Right atrium auricular region (tissue), 2 donors: ENCODE measurements at regions not wholly inside any gene's neighbourhood (a gene's known extent, or its start where the extent isn't known, plus 50 kb on each side); places are given as distances from the start of the nearest gene placed in this dataset.

Source experiments
- DNase-seq: peaks from one replicate; pipeline ENCODE4 v3.0.0-alpha.2; 2019; ENCODE audit warnings: low spot score
- H3K27ac ChIP-seq, 2 donors: fragments of 200-600 bp; sonication (generic); 1 replicate in 1 of 2; 2 replicates in 1 of 2; pipeline ENCODE4 v1.5.1; 2016 to 2019
- H3K27me3 ChIP-seq, 2 donors: fragments of 200-600 bp; sonication (generic); one replicate each; pipeline versions ENCODE4 v1.5.1 to v1.6.0; 2017 to 2019
- H3K36me3 ChIP-seq: fragments of 200-600 bp; sonication (generic); one replicate; pipeline ENCODE4 v1.5.1; 2016
- H3K4me1 ChIP-seq, 2 donors: fragments of 200-600 bp; sonication (generic); one replicate each; pipeline versions ENCODE4 v1.5.1 to v1.6.0; 2017 to 2019
- H3K4me3 ChIP-seq, 2 donors: fragments of 200-600 bp; sonication (generic); 1 replicate in 1 of 2; 2 replicates in 1 of 2; pipeline ENCODE4 v1.5.1; 2017 to 2019; ENCODE audit warnings: mild to moderate bottlenecking in 1 of 2, moderate library complexity in 1 of 2
- H3K9me3 ChIP-seq, 2 donors: fragments of 200-600 bp; sonication (generic); one replicate each; pipeline ENCODE4 v1.5.1; 2019
- TF ChIP-seq, protein P1 (sequence below), 2 donors: fragments of 200-600 bp; sonication (generic); IDR thresholded peaks; one replicate each; pipeline ENCODE4 v1.5.1; 2019; ENCODE audit warnings: antibody characterized with exemption in 2 of 2

DNA sequence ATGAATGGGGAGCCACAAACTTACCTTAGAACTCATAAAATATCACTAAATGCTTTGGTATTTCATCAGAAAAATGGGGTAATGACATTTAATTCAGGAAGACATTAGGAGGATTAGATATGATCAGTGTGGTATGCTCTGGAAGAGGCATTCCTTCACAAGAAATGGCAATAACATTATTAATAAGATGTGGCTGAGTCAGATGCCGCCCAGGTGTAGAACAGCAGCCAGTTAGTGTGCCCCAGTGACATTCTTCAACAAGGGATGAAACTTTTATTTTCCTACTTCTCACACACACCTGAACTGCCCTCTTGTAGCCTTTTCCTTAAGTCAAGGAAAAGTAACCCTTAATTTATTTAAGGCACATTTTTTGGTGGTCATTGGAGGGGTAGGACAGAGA lies 69.2 kb upstream of the DYNAP start:
- no peak for DNase-seq
- Histone ChIP-seq H3K27me3 (no peaks in the 10 kb centered on the region), H3K27ac (no peak overlapping the region), H3K4me3 (no peak overlapping the region), H3K4me1 (no peaks in the 10 kb centered on the region), H3K9me3 (no peaks in the 10 kb centered on the region), H3K36me3 (no peaks in the 10 kb centered on the region)
- TF ChIP-seq, protein P1, sequence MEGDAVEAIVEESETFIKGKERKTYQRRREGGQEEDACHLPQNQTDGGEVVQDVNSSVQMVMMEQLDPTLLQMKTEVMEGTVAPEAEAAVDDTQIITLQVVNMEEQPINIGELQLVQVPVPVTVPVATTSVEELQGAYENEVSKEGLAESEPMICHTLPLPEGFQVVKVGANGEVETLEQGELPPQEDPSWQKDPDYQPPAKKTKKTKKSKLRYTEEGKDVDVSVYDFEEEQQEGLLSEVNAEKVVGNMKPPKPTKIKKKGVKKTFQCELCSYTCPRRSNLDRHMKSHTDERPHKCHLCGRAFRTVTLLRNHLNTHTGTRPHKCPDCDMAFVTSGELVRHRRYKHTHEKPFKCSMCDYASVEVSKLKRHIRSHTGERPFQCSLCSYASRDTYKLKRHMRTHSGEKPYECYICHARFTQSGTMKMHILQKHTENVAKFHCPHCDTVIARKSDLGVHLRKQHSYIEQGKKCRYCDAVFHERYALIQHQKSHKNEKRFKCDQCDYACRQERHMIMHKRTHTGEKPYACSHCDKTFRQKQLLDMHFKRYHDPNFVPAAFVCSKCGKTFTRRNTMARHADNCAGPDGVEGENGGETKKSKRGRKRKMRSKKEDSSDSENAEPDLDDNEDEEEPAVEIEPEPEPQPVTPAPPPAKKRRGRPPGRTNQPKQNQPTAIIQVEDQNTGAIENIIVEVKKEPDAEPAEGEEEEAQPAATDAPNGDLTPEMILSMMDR (IDR thresholded peaks at IDR 0.05) = no peak

DNA sequence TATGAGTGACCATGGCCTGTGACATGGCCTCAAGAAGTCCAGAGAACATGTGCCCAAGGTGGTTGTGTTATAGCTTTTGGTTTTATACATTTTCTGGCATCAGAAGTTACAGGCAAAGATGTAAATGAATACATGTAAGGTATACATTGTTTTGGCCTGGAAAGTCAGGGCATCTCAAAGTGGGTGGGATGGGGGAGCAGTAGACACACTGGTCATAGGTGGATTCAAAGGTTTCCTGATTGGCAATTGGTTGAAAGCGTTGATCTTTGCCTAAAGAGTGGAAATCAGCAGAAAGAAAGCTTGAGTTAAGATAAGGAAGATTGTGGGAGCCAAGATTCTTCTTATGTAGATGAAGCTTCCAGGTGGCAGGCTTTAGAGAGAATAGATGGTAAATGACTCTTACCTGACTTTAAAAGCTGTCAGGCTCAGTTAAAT lies 62.1 kb upstream of the DYNAP start:
- DNase-seq = no peak
- TF ChIP-seq, protein P1 (IDR thresholded peaks at IDR 0.05) = no peak
- Histone ChIP-seq H3K27me3 (no peaks in the 10 kb centered on the region), H3K27ac (no peak overlapping the region), H3K4me1 (no peaks in the 10 kb centered on the region), H3K4me3 (no peak overlapping the region), H3K9me3 (no peaks in the 10 kb centered on the region), H3K36me3 (no peaks in the 10 kb centered on the region)

DNA sequence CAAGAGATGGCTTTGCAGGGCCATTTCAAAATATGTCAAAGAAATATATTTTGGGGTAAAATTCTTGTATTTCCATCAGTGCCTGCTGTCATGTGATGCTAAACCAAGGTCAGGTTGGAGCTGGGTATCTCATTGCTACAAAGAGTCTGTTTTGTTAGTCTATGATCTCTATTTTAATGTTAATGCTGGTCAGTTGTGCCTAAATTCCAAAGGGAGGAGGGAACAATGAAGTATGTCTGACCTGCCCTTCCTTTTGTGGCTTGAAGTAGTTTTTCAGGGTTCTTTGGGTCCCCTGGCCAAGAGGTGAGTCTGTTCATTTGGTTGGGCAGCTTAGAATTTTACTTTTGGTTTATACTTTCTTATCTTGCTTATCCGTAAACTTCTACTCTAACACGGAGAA lies 61.6 kb upstream of the DYNAP start:
- no peak for DNase-seq
- Histone ChIP-seq H3K27me3 (no peaks in the 10 kb centered on the region), H3K36me3 (no peaks in the 10 kb centered on the region), H3K9me3 (no peaks in the 10 kb centered on the region), H3K27ac (no peak overlapping the region), H3K4me3 (no peak overlapping the region), H3K4me1 (no peaks in the 10 kb centered on the region)
- TF ChIP-seq, protein P1 (IDR thresholded peaks at IDR 0.05) = no peak

DNA sequence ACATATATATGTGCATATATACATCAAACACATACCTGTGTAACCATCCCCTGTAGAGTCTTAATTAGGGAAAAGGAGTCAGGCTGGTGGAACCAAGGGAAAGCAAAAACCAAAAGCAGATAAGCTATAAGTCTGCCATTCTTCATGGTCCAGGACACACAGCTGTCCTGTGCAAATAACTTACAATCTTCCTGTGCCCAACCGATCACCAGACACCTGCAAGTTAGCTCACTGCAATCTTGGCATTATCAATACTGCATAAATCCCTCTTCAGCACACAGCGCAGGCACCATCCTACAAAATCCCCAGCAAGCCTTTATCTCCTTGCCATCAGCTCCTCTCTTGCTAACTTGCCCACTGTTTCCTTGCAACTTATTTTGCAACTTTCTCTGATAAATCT lies 60.8 kb upstream of the DYNAP start:
- no peak overlapping the region for H3K27ac ChIP-seq
- TF ChIP-seq, protein P1 (IDR thresholded peaks at IDR 0.05) = no peak
- no peaks in the 10 kb centered on the region for H3K27me3 ChIP-seq
- no peaks in the 10 kb centered on the region for H3K36me3 ChIP-seq
- no peak for DNase-seq
- no peaks in the 10 kb centered on the region for H3K9me3 ChIP-seq
- no peaks in the 10 kb centered on the region for H3K4me1 ChIP-seq
- no peak overlapping the region for H3K4me3 ChIP-seq

DNA sequence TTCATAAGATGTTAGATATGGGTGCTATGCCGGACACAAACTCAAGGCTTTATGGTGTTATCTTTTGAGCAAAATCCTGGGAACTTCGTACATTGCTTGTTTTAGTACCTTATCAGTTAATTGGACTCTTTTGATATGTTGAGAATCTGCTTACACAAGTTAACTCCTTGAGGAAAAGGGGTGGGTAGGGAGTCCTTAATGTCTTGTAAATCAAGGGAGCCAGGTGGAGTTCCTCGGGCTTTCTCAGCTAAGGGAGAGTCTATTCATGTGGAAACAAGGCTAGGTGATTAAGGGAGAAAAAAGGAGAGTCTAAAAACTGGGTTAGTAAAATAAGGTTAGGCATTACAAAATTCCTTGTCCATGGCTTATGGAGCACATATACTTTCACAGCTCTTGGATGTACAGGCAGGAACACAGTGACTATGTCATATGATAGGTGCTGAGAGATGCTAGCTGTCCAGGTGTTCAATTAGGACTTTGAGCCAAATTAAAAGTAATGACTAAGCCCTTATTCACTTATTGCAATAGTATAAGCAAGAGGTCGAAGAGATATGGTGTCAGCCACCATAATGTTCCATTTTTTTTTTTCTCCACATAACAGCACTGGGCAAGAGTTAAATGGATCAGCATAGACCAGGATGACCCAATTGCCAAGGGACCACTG lies 59.5 kb upstream of the DYNAP start:
- H3K27me3 ChIP-seq = no peaks in the 10 kb centered on the region
- no peak for DNase-seq
- H3K9me3 ChIP-seq = no peaks in the 10 kb centered on the region
- no peaks in the 10 kb centered on the region for H3K4me1 ChIP-seq
- no peak overlapping the region for H3K27ac ChIP-seq
- no peaks in the 10 kb centered on the region for H3K36me3 ChIP-seq
- no peak overlapping the region for H3K4me3 ChIP-seq
- TF ChIP-seq, protein P1 (IDR thresholded peaks at IDR 0.05) = no peak

DNA sequence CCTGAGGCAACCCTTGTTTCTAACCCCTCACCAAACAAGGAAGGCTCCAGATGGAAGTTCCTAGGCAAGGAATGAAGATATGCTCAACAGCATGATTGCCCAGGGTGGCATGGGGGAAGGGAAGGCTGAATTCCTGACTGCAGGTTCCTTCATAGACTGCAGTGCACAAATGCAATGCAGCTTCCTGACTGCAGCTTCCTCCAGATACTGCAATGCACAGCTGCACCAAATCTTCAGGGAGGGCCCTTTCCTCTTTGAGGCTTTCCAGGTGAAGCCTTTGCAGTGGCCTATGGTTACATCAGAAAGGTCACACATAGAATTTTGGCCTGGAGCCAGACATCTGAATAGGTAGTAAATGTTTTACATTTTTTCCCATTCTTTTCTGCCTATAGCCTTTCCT lies 58.8 kb upstream of the DYNAP start:
- Histone ChIP-seq H3K27ac (no peak overlapping the region), H3K36me3 (no peaks in the 10 kb centered on the region), H3K4me3 (no peak overlapping the region), H3K4me1 (no peaks in the 10 kb centered on the region), H3K27me3 (no peaks in the 10 kb centered on the region), H3K9me3 (no peaks in the 10 kb centered on the region)
- TF ChIP-seq, protein P1 (IDR thresholded peaks at IDR 0.05) = no peak
- DNase-seq = no peak
